SK-N-SH (cell line): ENCODE measurements at regions not wholly inside any gene's neighbourhood (a gene's known extent, or its start where the extent isn't known, plus 50 kb on each side); places are given as distances from the start of the nearest gene placed in this dataset.

Experiments
- CTCF ChIA-PET: fragments of 300-600, 350-600 bp; formaldehyde crosslinking; extraction: SDS; loops from one replicate; lab custom pipeline; 2021; lab: Yijun Ruan, JAX
- POLR2A ChIA-PET: fragments of 350-600 bp; sonication (Branson Sonifier 250); formaldehyde crosslinking; extraction: SDS; loops from one replicate; lab custom pipeline; 2020; ENCODE audit warnings: antibody characterized with exemption, inconsistent platforms; lab: Yijun Ruan, JAX
- DNase-seq: peaks from one replicate; pipeline ENCODE4 v3.0.0; 2012
- H2AFZ ChIP-seq: fragments of 200-600 bp; sonication (generic); 2 replicates; pipeline ENCODE4 v1.8.1; 2016; ENCODE audit warnings: antibody characterized with exemption, mild to moderate bottlenecking, low read depth
- H3F3A ChIP-seq: fragments of 200-600 bp; sonication (generic); replicated peaks from 2 replicates; pipeline ENCODE3; 2016; ENCODE audit warnings: antibody characterized with exemption, mild to moderate bottlenecking; ENCODE audit not compliant: insufficient read depth
- H3K27ac ChIP-seq, 2 experiments: fragments of 200-500 bp in 1 of 2; fragments of 200-600 bp in 1 of 2; sonication (Bioruptor generic) in 1 of 2; sonication (generic), shearing (Covaris generic) in 1 of 2; 2 replicates each; pipeline versions ENCODE4 v1.5.1 to v1.6.1; 2014 to 2016; ENCODE audit warnings: low read depth in 2 of 2, inconsistent platforms in 1 of 2, low read length in 1 of 2, mild to moderate bottlenecking in 1 of 2, mixed read lengths in 1 of 2
- H3K27me3 ChIP-seq: fragments of 200-600 bp; sonication (generic), shearing (Covaris generic); 2 replicates; pipeline ENCODE4 v1.6.1; 2016; ENCODE audit warnings: mixed run types; ENCODE audit not compliant: insufficient read depth
- H3K36me3 ChIP-seq, 2 experiments: fragments of 200-500 bp in 1 of 2; fragments of 200-600 bp in 1 of 2; sonication (Bioruptor generic) in 1 of 2; sonication (generic) in 1 of 2; replicated peaks in 1 of 2; 2 replicates each; pipeline versions ENCODE3 to v1.5.1; 2014 to 2016; ENCODE audit warnings: low read length in 1 of 2, mild to moderate bottlenecking in 1 of 2; ENCODE audit not compliant: insufficient read depth in 2 of 2, control insufficient read depth in 1 of 2
- H3K4me1 ChIP-seq, 2 experiments: fragments of 200-500 bp in 1 of 2; fragments of 200-600 bp in 1 of 2; sonication (Bioruptor generic) in 1 of 2; sonication (generic), shearing (Covaris generic) in 1 of 2; 2 replicates each; pipeline versions ENCODE4 v1.5.1 to v1.6.1; 2014 to 2016; ENCODE audit warnings: low read depth in 1 of 2, low read length in 1 of 2, mixed run types in 1 of 2; ENCODE audit not compliant: insufficient read depth in 2 of 2, control insufficient read depth in 1 of 2
- H3K4me2 ChIP-seq: fragments of 200-600 bp; sonication (generic), shearing (Covaris generic); 2 replicates; pipeline ENCODE4 v1.6.1; 2017; ENCODE audit warnings: mixed run types
- H3K4me3 ChIP-seq, 2 experiments: fragments of 200-500 bp in 1 of 2; fragments of 200-600 bp in 1 of 2; sonication (Bioruptor generic) in 1 of 2; sonication (generic), shearing (Covaris generic) in 1 of 2; 2 replicates each; pipeline versions ENCODE4 v1.5.1 to v1.8.1; 2014 to 2016; ENCODE audit warnings: low read depth in 2 of 2, inconsistent platforms in 1 of 2, low read length in 1 of 2, mild to moderate bottlenecking in 1 of 2, mixed read lengths in 1 of 2, moderate library complexity in 1 of 2
- H3K79me2 ChIP-seq: fragments of 200-600 bp; sonication (generic); 2 replicates; pipeline ENCODE4 v1.8.1; 2017; ENCODE audit warnings: mild to moderate bottlenecking; ENCODE audit not compliant: insufficient read depth
- H3K9ac ChIP-seq: fragments of 200-600 bp; sonication (generic); 2 replicates; pipeline ENCODE4 v1.6.1; 2017; ENCODE audit warnings: mixed run types
- H3K9me2 ChIP-seq: fragments of 200-600 bp; sonication (generic); 2 replicates; pipeline ENCODE4 v1.6.1; 2017; ENCODE audit warnings: mixed run types
- H3K9me3 ChIP-seq: fragments of 200-600 bp; sonication (generic); 2 replicates; pipeline ENCODE4 v1.6.1; 2017; ENCODE audit warnings: mixed run types, mild to moderate bottlenecking, moderate library complexity
- H4K20me1 ChIP-seq: fragments of 200-600 bp; sonication (generic); 2 replicates; pipeline ENCODE4 v1.6.1; 2017; ENCODE audit warnings: mild to moderate bottlenecking, mixed run types; ENCODE audit not compliant: insufficient read depth
- CHD2 ChIP-seq: fragments of 150-350 bp; IDR thresholded peaks from 2 replicates; pipeline ENCODE4 v1.6.1; 2018; ENCODE audit warnings: low read length; ENCODE audit not compliant: partially characterized antibody
- CTCF ChIP-seq: fragments of 200-600 bp; sonication (generic); IDR thresholded peaks from 2 replicates; pipeline ENCODE4 v1.6.1; 2017; ENCODE audit warnings: antibody characterized with exemption, mild to moderate bottlenecking, moderate library complexity
- ELF1 ChIP-seq: IDR thresholded peaks from 2 replicates; pipeline ENCODE4 v1.4.0; 2012
- FOXJ3 ChIP-seq: sonication (generic); formaldehyde crosslinking; IDR thresholded peaks from 2 replicates; pipeline ENCODE4 v1.5.1; 2020; ENCODE audit warnings: mild to moderate bottlenecking, missing genetic modification reagents
- GABPA ChIP-seq: IDR thresholded peaks from 2 replicates; pipeline ENCODE4 v1.4.0; 2012; ENCODE audit warnings: low read depth, mild to moderate bottlenecking
- JUND ChIP-seq: IDR thresholded peaks from 2 replicates; pipeline ENCODE4 v1.4.0; 2012
- MXI1 ChIP-seq: IDR thresholded peaks from 2 replicates; pipeline ENCODE4 v1.6.1; 2012; ENCODE audit warnings: mild to moderate bottlenecking, low read depth, low read length, improper control_type of control experiment
- POLR2AphosphoS5 ChIP-seq: IDR thresholded peaks from 2 replicates; pipeline ENCODE4 v1.6.1; 2012; ENCODE audit warnings: low read depth, low read length
- RCOR1 ChIP-seq: fragments of 150-350 bp; IDR thresholded peaks from 2 replicates; pipeline ENCODE4 v1.6.1; 2017; ENCODE audit warnings: antibody characterized with exemption, low read length
- RFX5 ChIP-seq: IDR thresholded peaks from 2 replicates; pipeline ENCODE4 v1.6.1; 2012; ENCODE audit warnings: mild to moderate bottlenecking, improper control_type of control experiment, low read length
- SIN3A ChIP-seq: IDR thresholded peaks from 2 replicates; pipeline ENCODE4 v1.6.1; 2012; ENCODE audit warnings: low read depth, mild to moderate bottlenecking, low read length, moderate library complexity, borderline replicate concordance
- SMC3 ChIP-seq: IDR thresholded peaks from 2 replicates; pipeline ENCODE4 v1.6.1; 2012; ENCODE audit warnings: low read depth, low read length, improper control_type of control experiment
- USF2 ChIP-seq: fragments of 150-350 bp; IDR thresholded peaks from 2 replicates; pipeline ENCODE4 v1.6.1; 2017; ENCODE audit warnings: antibody characterized with exemption, low read length, low read depth, borderline replicate concordance
- ZBTB33 ChIP-seq: IDR thresholded peaks from 2 replicates; pipeline ENCODE4 v1.4.0; 2012; ENCODE audit warnings: low read depth, borderline replicate concordance
- WGBS: methylation state at CpG from one replicate; pipeline ENCODE4 v1.1.6; 2017; ENCODE audit warnings: low lambda C conversion rate; 5-methylcytosine and 5-hydroxymethylcytosine counted together
- TF ChIP-seq, protein P1 (sequence below): IDR thresholded peaks from 2 replicates; pipeline ENCODE4; 2012
- TF ChIP-seq, protein P2 (sequence below): IDR thresholded peaks from 2 replicates; pipeline ENCODE4 v1.4.0; 2012; ENCODE audit warnings: low read depth, borderline replicate concordance

GRCh38 chr6:21354805-21355238, 238.7 kb upstream of the SOX4 start:
- H3K9ac ChIP-seq, result no peak overlapping the region
- H3K4me1 ChIP-seq, result no peaks in the 10 kb centered on the region; a peak in 1 of 4 replicates
- no peaks in the 10 kb centered on the region for H3K9me2 ChIP-seq
- no peaks in the 10 kb centered on the region for H3K9me3 ChIP-seq
- no peak for DNase-seq
- H3F3A ChIP-seq, result no peaks in the 10 kb centered on the region
- 95% methylated on average over 3 of the region's 3 CpGs for WGBS
- H3K4me3 ChIP-seq, result no peak overlapping the region
- H2AFZ ChIP-seq, result no peak overlapping the region
- no peaks in the 10 kb centered on the region for H3K79me2 ChIP-seq
- H3K27ac ChIP-seq, result no peak overlapping the region
- TF ChIP-seq ZBTB33 (no peak), FOXJ3 (no peak), RCOR1 (no peak), JUND (no peak), ELF1 (no peak), GABPA (no peak), MXI1 (no peak), POLR2AphosphoS5 (no peak), USF2 (no peak), SMC3 (no peak)
- TF ChIP-seq, protein P1, sequence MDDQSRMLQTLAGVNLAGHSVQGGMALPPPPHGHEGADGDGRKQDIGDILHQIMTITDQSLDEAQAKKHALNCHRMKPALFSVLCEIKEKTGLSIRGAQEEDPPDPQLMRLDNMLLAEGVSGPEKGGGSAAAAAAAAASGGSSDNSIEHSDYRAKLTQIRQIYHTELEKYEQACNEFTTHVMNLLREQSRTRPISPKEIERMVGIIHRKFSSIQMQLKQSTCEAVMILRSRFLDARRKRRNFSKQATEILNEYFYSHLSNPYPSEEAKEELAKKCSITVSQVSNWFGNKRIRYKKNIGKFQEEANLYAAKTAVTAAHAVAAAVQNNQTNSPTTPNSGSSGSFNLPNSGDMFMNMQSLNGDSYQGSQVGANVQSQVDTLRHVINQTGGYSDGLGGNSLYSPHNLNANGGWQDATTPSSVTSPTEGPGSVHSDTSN, result no peak
- TF ChIP-seq, protein P2, sequence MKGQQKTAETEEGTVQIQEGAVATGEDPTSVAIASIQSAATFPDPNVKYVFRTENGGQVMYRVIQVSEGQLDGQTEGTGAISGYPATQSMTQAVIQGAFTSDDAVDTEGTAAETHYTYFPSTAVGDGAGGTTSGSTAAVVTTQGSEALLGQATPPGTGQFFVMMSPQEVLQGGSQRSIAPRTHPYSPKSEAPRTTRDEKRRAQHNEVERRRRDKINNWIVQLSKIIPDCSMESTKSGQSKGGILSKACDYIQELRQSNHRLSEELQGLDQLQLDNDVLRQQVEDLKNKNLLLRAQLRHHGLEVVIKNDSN, result no peak
- no peaks in the 10 kb centered on the region for H4K20me1 ChIP-seq
- POLR2A ChIA-PET, result no interaction called here
- CTCF ChIA-PET, result no interaction called here
- H3K4me2 ChIP-seq, result no peak overlapping the region
- H3K36me3 ChIP-seq, result no peaks in the 10 kb centered on the region
- no peaks in the 10 kb centered on the region for H3K27me3 ChIP-seq

- WGBS, result 74% methylated on average over 4 of the region's 4 CpGs
- ChIA-PET POLR2A (no interaction called here), CTCF (no interaction called here)
- H3K9me3 ChIP-seq, result no peaks in the 10 kb centered on the region
- H3K4me3 ChIP-seq, result no peak overlapping the region
- no peak overlapping the region for H3K27ac ChIP-seq
- DNase-seq, result no peak
- no peaks in the 10 kb centered on the region for H3K9me2 ChIP-seq
- H3K27me3 ChIP-seq, result no peaks in the 10 kb centered on the region
- H4K20me1 ChIP-seq, result no peaks in the 10 kb centered on the region
- H3F3A ChIP-seq, result no peaks in the 10 kb centered on the region
- H3K79me2 ChIP-seq, result no peaks in the 10 kb centered on the region
- H3K4me2 ChIP-seq, result no peak overlapping the region
- H3K36me3 ChIP-seq, result no peaks in the 10 kb centered on the region
- no peak for TF ChIP-seq CHD2
- TF ChIP-seq SIN3A, result no peak
- TF ChIP-seq CTCF, result no peak
- TF ChIP-seq, protein P2, result no peak
- TF ChIP-seq RFX5, result no peak
- H3K9ac ChIP-seq, result no peak overlapping the region
- no peaks in the 10 kb centered on the region; a peak in 1 of 4 replicates for H3K4me1 ChIP-seq
- H2AFZ ChIP-seq, result no peak overlapping the region
Measured at GRCh38 chr6:21355638-21356037, 237.9 kb upstream of the SOX4 start.
